ENCODE measurements at regions not wholly inside any gene's neighbourhood (a gene's known extent, or its start where the extent isn't known, plus 50 kb on each side); places are given as distances from the start of the nearest gene placed in this dataset.

GRCh38 chr7:26437003-26437532, 145.4 kb downstream of the SNX10 start:
- no peak overlapping the region for H3K4me2 ChIP-seq (ENCODE audit: insufficient read depth in 1 of 2, low read depth in 2 of 2, low read length in 2 of 2)
- CTCF ChIA-PET (ENCODE audit: partially characterized antibody): interaction anchor here (0.7 to 1.5 kb wide), 3 partner anchors 8 to 152 kb away, joined by 3 read pairs; no protein-coding TSS in a partner anchor
- no peak overlapping the region for H2AK5ac ChIP-seq (ENCODE audit: low read depth, low read length)
- no peak overlapping the region for H2BK5ac ChIP-seq (ENCODE audit: low read depth, low read length)
- no peaks in the 10 kb centered on the region for H4K20me1 ChIP-seq (replicated peaks in 1 of 2; ENCODE audit: control insufficient read depth in 1 of 2, insufficient read depth in 2 of 2, low read length in 2 of 2)
- POLR2A ChIA-PET (ENCODE audit: partially characterized antibody): interaction anchor here (1.3 kb wide), 1 partner anchor 39 kb away, joined by 4 read pairs; no protein-coding TSS in a partner anchor
- no peaks in the 10 kb centered on the region for H3K79me2 ChIP-seq (ENCODE audit: control insufficient read depth in 1 of 2, insufficient read depth in 2 of 2, low read length in 2 of 2)
- H2BK120ac ChIP-seq (replicated peaks; ENCODE audit: low read depth, low read length): no peak overlapping the region
- no peak overlapping the region for H3K56ac ChIP-seq (replicated peaks; ENCODE audit: insufficient read length, low read depth, low read length)
- H3K79me1 ChIP-seq (ENCODE audit: low read depth, low read length): no peaks in the 10 kb centered on the region
- no peak overlapping the region for H3K4me3 ChIP-seq (ENCODE audit: extremely low read depth in 1 of 4, insufficient read depth in 2 of 4, low read depth in 3 of 4, low read length in 4 of 4)
- H2BK12ac ChIP-seq (ENCODE audit: low read depth, low read length): no peak overlapping the region
- H2AFZ ChIP-seq (ENCODE audit: low read length): no peak overlapping the region
- no peak overlapping the region for H3K23ac ChIP-seq (ENCODE audit: insufficient read length)
- peaks cover 5 to 8% (median 5%) of the 10 kb centered on the region in 4 experiments; a peak in 3 of 7 replicates for H3K4me1 ChIP-seq (replicated peaks in 1 of 4; ENCODE audit: control insufficient read depth in 3 of 4, insufficient read depth in 4 of 4, low read length in 3 of 4)
- H2BK15ac ChIP-seq (ENCODE audit: low read length): no peak overlapping the region
- FAIRE-seq (no peak), DNase-seq (ENCODE audit: low read depth in 1 of 2, low spot score in 2 of 2) (no peak)
- H3K9ac ChIP-seq (replicated peaks in 1 of 4; ENCODE audit: extremely low read depth in 1 of 4, low read depth in 3 of 4, low read length in 3 of 4): no peak overlapping the region
- H3K23me2 ChIP-seq (ENCODE audit: low read depth, low read length): no peaks in the 10 kb centered on the region; the same call in 1 of the 2 replicates
- no peak overlapping the region for H3K14ac ChIP-seq (ENCODE audit: insufficient read length)
- TF ChIP-seq CREB1 (IDR thresholded peaks at IDR 0.05): no peak
- TF ChIP-seq GABPA (IDR thresholded peaks at IDR 0.05; ENCODE audit: borderline replicate concordance, insufficient read depth, low read length): no peak
- no peak for TF ChIP-seq CEBPB (IDR thresholded peaks at IDR 0.05; ENCODE audit: low read depth, low read length)
- TF ChIP-seq BCL11A (IDR thresholded peaks at IDR 0.05; ENCODE audit: low read depth in 2 of 2, low read length in 2 of 2): no peak
- TF ChIP-seq EZH2 (IDR thresholded peaks at IDR 0.05; ENCODE audit: low read depth, low read length, severe bottlenecking): no peak
- no peak for TF ChIP-seq EP300 (IDR thresholded peaks at IDR 0.05; ENCODE audit: borderline replicate concordance in 1 of 2, low read depth in 2 of 2, low read length in 2 of 2)
- no peak overlapping the region for H3K4ac ChIP-seq (replicated peaks; ENCODE audit: insufficient read length, low read depth, low read length)
- WGBS, 2 experiments (ENCODE audit: extremely low coverage in 1 of 2, insufficient coverage in 1 of 2, insufficient read length in 1 of 2, insufficient replicate concordance in 2 of 2, low coverage in 1 of 2, low lambda C conversion rate in 2 of 2, missing lambda C conversion rate in 1 of 2): 88% methylated on average over 4 of the region's 4 CpGs; no CpG with 5 or more reads in 1 of the 2 experiments
- H4K8ac ChIP-seq (ENCODE audit: extremely low read depth, insufficient read depth, low read length): no peak overlapping the region
- no peak overlapping the region for H4K5ac ChIP-seq (ENCODE audit: insufficient read length, low read depth, low read length)
- H3K18ac ChIP-seq (ENCODE audit: extremely low read depth, low read length): no peak overlapping the region
- H3K27ac ChIP-seq (ENCODE audit: low read depth, low read length): no peak overlapping the region
- H2BK20ac ChIP-seq (ENCODE audit: low read length): no peak overlapping the region
- H4K91ac ChIP-seq (replicated peaks; ENCODE audit: insufficient read length, low read length): no peak overlapping the region
- no peaks in the 10 kb centered on the region for H3K9me3 ChIP-seq (ENCODE audit: insufficient read depth in 2 of 2, low read depth in 1 of 2, low read length in 1 of 2)
- no peaks in the 10 kb centered on the region for H3K36me3 ChIP-seq (ENCODE audit: control insufficient read depth in 2 of 4, insufficient read depth in 4 of 4, low read length in 3 of 4)
- no peaks in the 10 kb centered on the region; a peak in 1 of 7 replicates for H3K27me3 ChIP-seq (replicated peaks in 1 of 4; ENCODE audit: control insufficient read depth in 3 of 4, extremely low read depth in 1 of 4, insufficient read depth in 3 of 4, low read length in 3 of 4)
